HG03558 (cell line): ENCODE measurements at regions not wholly inside any gene's neighbourhood (a gene's known extent, or its start where the extent isn't known, plus 50 kb on each side); places are given as distances from the start of the nearest gene placed in this dataset.
"Not testable (repeated sequence)": the region's sequence is repeated elsewhere in the genome, so short reads cannot be mapped to it uniquely, and the experiment has no call there.

Source experiments
- ATAC-seq: cut with Tn5 transposase; IDR thresholded peaks from one replicate; pipeline ENCODE4 v1.9.1; 2021; ENCODE audit warnings: moderate number of reproducible peaks; ENCODE audit not compliant: unreplicated experiment; ENCODE audit errors: extremely low read depth

DNA sequence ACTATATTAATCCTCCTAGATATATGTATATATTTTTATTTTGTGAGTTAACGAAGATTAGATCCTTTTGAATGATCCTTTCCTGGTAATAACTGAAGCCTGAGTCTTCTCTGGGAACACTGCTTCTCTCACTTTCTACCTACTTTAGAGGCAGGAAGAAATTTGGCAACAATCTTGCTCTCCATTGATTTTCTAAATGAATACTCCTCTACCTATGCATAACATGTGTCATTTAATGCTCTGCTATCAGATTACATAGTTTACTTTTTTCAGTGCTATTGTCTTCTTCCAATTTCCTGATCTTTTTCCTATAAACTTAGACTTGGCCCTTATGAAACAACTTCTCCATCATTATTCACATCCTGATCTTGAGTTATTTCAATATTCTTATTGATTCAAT lies 60.4 kb upstream of the PDHA2 start:
- ATAC-seq = no peak

DNA sequence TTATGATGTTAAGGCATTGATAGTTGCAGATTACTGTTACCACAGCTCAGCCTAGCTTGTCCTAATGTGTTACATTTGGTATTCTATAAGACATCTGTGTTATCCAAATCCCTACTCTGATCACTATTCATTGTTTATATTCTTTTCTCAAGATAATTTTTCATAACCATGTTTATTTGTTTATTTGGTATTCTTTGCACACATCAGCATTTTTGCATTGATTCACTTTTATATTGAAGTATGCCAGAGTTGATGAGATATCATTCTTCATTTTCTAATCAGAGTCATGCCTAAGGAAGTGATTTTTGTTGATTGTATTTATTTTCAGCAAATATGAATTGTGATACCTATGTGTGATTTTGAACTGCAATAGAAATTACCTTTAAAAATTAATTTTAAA lies 61.2 kb upstream of the PDHA2 start:
- ATAC-seq = no peak

DNA sequence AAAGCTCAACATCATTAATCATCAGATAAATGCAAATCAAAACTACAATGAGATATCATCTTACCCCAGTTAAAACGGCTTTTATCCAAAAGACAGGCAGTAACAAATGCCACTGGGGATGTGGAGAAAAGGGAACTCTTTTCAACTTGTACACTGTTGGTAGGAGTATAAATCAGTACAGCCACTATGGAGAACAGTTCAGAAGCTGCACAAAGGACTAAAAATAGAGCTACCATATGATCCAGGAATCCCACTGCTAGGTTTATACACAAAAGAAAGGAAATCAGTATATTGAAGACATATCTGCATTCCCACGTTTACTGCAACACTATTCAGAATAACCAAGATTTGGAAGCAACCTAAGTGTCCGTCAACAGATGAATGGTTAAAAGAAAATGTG lies 69.3 kb upstream of the PDHA2 start:
- ATAC-seq = not testable (repeated sequence)

DNA sequence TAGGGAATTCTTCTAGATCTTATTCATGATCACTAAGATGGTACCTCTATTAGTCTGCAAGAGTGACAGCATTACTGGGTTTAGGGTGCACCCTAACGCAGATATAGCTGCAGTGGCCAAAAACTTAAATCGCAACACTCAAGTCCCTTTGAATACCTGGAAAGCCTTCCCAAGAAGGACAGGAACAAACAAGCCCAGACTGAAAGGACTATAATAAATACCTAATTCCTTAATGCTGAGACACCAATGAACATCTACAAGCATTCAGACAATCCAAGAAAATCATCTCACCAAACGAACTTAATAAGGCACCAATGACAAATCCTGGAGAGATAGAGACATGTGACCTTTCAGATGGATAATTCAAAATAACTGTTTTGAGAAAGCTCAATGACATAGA lies 74.9 kb upstream of the PDHA2 start:
- ATAC-seq = no peak

DNA sequence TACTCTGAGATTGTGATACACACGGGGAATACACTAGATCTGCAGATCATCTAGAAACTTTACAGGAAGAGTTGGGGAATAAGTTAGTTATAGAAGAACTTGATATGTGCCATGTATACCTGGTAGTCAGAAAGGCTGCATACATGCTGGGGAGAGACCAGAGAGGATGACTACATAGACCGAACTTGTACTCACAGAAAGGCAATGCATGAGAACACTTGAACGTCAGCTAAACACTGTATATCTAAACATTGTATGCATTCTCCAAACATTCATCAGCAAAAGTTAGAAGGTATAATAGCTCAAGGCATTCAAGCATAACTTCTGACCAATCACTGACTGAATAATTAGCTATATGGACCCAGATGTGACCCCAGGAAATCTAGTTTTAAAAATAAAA lies 78.0 kb upstream of the PDHA2 start:
- no peak for ATAC-seq

DNA sequence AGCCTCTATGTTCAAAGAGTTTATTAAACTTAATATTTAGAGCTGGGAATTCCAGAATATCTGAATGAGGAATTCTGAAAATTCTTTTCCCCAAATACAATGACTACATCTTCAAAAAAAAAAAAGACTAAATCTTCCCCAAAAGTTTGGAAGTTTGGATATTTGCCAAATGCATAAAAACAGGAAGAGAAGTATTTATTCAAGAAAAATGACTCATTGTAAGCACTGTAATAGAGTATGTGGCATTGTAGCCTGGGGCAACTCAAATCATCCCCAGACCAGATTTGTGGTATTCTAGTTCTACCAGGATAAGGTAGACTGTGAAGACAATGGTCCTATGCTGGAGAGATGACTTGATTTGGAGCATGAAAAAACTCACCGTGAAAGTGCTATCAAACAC lies 78.5 kb upstream of the PDHA2 start:
- no peak for ATAC-seq

DNA sequence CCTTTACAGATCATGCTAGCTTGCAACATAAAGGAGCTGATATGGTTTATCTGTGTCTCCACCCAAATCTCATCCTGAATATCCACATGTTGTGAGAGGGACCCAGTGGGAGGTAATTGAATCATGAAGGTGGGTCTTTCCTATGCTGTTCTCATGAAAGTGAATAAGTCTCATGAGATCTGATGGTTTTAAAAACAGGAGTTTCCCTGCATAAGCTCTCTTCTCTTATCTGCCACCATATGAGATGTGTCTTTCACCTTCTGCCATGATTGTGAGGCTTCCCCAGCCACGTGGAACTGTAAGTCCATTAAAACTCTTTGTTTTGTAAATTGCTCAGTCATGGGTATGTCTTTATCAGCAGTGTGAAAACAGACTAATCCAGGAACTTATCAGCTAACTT lies 79.2 kb upstream of the PDHA2 start:
- ATAC-seq = not testable (repeated sequence)

DNA sequence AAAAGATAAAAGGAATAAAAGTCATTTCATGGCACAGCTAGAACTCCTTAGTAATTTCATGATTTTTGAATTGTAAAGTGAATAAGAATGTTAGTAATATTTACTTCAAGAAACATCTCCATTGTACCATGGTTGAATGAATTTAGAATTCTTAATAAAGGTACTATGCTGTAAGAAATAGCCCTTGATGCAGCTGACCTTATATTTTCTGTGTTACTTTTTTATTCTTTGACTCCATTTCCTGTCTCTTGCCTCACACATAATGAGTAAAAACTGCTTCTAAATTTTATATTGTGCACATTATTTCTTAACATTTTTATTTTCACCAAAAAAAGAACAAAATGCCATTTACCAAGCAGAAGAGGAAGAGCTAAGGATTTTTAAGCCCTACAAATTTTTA lies 81.9 kb upstream of the PDHA2 start:
- no peak for ATAC-seq

DNA sequence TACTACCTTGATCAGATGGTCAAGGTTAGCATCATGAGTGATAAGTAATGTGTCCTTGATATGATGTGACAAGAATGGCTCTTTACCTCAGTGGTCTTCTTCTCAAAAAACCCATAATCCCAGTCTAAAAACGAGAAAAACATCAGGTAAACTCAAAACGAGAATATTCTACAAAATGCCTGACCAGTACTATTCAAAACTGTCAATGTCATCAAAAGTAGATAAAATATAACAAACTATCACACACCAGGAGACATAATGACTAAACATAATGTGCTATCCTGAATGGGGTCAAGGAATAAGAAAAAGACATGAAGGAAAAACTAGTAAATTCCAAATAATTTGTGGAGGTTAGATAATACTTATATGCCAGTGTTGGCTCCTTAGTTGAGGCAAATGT lies 85.2 kb upstream of the PDHA2 start:
- no peak for ATAC-seq

DNA sequence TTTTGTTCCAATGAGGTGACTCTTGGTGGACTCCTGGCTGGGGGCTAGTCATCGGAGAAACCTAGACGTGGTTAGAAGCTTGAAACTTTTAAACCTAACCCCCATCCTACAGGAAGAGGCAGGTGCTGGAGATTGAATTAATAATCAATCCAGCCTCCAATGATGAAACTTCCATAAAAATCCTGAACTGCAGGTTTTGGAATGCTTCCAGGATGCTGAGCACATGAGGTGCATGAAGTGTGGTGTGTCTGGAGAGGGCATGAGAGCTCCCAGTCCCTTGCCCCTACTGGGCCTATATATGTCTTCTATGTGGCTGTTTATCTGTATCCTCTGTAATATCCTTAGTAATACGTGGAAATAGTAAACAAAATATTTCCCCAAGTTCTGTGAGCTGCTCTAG lies 90.7 kb upstream of the PDHA2 start:
- no peak for ATAC-seq

DNA sequence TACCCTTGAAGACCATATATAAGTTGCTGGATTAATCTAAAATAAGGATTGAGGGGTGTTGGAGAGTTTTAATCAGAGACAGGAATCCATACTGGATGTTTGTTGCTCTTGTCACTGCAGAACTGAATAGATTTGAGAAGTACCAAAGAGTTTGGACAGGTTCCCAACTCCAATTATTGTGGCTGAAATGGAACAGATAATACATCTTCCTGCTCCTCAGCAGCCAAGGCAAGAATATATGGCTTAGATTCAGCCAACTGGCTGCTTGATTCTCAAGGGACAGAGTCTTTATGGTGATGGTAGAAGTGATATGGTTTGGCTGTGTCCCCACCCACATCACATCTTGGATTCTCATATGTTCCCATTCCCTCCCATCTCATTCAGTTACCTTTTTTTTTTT lies 97.0 kb upstream of the PDHA2 start:
- no peak for ATAC-seq

DNA sequence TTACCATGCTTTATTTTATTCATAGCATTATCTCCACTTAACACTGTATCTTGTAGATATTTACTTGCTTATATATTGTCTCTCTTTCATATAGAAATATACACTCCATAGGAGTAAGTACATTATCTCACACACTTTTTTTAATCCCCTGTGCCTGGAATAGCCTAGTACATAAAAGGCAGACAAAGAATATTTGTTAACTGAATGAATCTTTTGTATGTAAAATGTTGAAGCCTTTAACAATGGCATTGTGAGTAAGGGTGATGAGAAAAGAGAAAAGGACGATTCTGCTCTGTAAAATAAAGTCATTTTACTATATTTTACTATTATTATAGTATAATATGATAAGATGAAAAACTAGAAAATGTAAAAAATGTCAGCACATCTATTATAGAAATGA lies 97.7 kb upstream of the PDHA2 start:
- ATAC-seq = no peak

DNA sequence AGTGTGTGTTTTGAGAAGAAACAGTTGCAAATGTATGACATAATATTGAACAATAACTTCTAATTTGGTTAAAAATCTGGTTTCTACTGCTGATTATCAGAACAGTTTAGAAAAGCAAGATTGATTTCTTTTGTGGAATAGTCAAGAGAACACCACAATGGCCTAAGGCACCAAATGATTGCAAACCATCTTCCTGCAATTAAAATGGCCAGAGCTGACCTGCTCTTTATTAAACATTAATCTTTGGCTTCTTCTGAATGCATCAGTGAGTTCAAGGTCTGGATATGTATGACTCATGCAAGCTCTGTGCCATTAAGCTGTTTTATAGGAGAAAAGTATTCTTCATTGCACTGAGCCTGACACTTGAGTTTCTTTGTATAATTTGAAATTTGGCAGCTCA lies 107.8 kb upstream of the PDHA2 start:
- no peak for ATAC-seq

DNA sequence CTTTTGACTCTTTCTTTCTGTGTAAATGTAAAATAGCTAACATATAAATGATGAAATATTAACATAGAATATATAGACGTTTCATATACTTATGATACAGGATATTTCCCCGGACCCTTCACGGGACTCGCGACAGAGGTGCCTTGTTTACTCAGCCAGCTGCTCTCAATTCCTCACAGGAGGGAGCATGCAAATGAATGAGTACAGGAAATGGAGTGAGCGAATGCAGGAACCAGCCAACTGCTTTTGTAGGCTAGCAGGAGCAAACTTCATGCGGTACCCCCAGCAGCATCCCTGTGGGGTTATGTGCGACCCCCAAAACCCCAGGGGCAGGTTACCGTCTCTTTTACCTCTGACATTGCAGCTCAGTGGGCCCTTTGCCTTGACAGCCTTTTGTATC lies 110.3 kb upstream of the PDHA2 start:
- no peak for ATAC-seq

DNA sequence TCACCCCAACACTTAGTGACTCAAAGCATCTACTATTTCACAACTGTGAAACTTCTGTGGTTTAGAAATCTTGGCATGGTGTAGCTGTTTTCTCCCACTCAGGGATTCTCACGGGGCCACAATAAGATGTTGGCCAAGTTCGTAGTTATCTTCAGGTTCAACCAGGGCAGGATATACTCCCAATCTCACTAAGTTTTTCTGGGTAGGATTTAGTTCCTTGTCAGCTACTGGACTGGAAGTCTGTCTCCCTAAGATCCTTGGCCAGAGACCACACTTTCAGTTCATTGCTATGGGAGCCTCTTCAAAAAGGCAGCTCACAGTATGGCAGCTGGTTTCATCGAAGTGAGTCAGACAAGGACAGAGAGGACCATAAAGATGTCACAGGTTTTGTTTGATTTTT lies 111.7 kb upstream of the PDHA2 start:
- no peak for ATAC-seq

DNA sequence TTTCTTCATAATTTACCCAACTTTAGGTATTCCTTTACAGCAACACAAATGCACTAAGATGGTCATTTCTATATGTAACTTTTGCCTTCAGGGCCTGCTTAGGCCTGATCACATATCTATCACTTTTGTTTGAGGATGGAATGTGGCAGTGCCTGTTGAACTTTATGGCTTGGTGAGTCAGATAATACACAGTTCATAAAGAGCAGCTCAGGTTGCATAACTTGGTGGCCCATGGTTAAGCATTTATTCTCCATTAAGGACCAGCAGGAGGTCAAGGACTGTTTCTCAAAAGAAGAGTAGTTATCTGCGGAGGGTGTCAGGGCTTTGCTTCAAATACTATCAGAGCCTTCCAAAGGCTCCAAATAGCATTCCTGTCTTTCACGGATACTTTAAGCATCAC lies 124.1 kb upstream of the PDHA2 start:
- ATAC-seq = no peak

DNA sequence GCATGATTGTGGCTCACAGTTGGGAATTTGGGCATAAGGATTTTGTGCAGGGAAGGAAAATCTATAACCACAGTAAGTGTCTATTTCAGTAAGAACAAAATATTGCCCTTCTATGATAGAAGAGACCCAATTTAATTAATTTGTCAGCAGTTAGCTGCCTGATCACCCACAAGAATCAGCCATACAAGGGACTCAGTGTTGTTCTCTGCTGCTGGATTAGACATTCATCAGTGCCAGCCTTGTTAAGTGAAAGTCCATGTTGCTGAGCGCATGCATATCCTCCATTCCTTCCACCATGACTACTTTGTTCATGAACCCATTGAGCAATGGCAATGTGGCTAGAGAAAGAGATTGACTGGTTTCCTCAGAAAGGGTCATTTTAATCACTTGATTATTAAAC lies 125.3 kb upstream of the PDHA2 start:
- ATAC-seq = no peak

DNA sequence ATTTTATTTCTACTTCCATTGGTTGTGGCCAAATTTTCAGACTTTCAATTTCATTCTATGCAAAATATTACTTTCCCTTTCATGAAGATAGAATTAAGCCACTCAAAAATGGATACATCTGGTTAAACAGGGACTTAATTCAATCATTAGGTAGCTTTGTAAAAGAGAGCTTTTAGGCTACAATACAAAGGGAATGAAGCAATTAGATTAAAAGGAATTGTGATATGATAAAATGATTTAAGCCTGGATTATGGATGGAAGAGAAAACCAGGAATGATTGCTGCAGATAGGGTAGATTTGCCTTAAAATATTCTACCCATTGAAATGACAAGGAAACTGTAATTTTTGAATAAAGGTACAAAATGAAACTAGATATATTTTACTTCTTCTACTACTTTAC lies 134.6 kb upstream of the PDHA2 start:
- ATAC-seq = no peak

DNA sequence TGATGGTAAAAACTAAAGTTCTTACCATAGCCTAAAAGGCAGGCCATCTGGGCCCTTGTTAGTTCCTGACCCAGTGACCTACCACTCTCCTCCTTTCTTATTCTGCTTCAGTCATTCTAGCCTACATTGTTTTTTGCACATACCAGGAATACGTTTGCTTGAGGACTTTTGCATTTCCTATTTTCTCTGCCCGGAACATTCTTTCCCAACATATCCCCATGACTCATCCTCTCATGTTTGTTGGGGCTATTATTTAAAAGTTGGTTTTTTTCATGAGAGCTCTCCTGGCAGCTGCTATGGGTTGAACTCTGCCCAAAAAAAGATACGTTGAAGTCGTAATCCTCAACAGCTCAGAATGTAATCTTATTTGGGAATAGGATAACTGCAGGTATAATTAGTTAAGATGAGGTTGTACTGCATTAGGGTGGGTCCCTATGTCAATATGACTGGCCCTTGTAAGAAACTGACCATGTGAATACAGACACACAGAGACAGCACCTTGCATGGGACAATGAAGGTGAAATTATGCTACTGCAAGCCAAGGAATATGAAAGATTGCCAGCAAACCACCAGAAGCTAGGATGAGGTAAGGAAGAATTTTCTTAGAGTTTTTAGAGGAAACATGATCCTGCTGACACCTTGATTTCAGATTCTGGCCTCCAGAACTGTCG lies 138.3 kb upstream of the PDHA2 start:
- ATAC-seq = no peak

DNA sequence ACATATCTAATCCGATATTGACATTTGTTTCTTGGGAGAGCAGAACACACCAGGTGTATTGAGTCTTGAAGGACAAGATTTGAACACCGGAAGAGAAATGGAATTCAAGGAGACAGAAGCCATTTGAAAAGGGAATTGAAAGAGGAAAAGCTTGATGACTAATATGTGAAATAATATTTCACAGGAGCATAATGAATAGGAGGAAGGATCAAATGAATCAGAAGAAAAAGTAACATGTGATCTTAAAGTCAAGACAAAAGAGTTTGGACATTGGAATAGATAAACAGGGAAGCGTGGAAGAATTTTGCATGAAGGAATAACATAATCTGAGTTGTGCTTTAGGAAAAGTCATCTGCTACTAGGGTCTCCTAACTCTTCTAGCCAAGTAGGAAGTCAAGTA lies 145.5 kb upstream of the PDHA2 start:
- ATAC-seq = no peak

DNA sequence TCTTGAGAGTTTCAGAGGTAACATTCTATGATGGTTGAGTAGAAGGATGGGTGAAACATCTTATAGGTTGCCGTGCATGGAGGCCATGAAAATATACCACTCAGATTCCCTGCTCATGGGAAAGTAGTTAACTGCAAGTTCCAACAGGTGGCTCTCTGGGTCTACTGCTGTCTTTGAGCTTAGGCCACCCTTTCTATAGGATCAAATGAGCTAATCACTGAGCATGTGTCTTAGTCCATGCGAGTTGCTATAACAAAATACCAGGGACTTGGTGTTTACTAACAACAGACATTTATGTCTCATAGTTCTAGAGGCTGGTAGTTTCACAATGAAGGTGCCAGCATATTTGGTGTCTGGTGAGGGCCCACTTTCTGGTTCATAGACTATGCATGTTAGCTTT lies 144.8 kb upstream of the UNC5C start:
- no peak for ATAC-seq

DNA sequence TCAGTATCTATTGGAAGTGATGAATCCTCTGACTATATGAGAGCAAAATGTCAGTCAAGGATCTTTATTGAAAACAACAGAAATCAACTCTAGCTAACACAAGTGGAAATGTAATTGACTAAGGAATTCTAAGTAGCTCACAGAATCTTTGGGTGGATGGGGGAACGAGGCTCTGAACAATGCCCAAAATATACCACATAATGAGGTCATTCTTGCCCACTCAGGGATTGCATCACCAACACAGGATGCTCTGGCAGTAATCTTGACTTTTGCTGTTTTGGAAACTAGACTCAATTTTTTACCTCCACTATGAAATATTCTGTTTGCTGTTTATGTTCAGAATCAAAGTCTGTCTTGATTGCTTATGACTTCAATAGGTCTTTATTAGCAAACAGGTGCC lies 127.4 kb upstream of the UNC5C start:
- no peak for ATAC-seq

DNA sequence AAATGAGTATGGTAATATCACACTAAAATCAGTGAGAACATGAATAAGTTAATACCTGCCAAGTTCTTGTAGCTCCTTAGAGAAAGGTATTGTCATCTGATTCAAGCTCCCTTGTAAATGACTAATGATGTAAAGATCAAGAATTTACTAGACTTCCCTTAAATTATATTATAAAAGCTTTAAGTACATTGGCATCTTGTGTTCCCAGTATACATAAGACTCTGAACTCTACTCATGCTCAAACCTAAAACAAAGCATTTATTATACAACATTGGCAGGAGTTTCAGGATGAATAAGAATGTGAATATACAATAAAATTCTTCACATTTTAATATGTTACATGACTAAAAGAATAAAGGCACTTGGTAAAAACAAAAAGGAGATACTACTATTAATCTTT lies 126.8 kb upstream of the UNC5C start:
- no peak for ATAC-seq
